WTC11 (cell line): ENCODE measurements at regions not wholly inside any gene's neighbourhood (a gene's known extent, or its start where the extent isn't known, plus 50 kb on each side); places are given as distances from the start of the nearest gene placed in this dataset.

Experiments
- CTCF ChIP-seq: fragments of 200-600 bp; IDR thresholded peaks from 2 replicates; pipeline ENCODE4 v1.8.0; 2022; ENCODE audit warnings: antibody characterized with exemption
- ETV6 ChIP-seq: sonication (generic); formaldehyde crosslinking; IDR thresholded peaks from 2 replicates; pipeline ENCODE4 v1.8.1; 2022; ENCODE audit warnings: mild to moderate bottlenecking, missing genetic modification reagents
- SMAD4 ChIP-seq: sonication (generic); formaldehyde crosslinking; IDR thresholded peaks from 2 replicates; pipeline ENCODE4 v1.8.0; 2022; ENCODE audit warnings: mild to moderate bottlenecking, missing genetic modification reagents
- ZNF232 ChIP-seq: sonication (generic); formaldehyde crosslinking; IDR thresholded peaks from 2 replicates; pipeline ENCODE4 v1.8.0; 2022; ENCODE audit warnings: mild to moderate bottlenecking, missing genetic modification reagents
- TF ChIP-seq, protein P1 (sequence below): sonication (generic); formaldehyde crosslinking; IDR thresholded peaks from 2 replicates; pipeline ENCODE4 v1.8.1; 2023; ENCODE audit warnings: mild to moderate bottlenecking, missing genetic modification reagents, moderate library complexity
- TF ChIP-seq, protein P2 (sequence below): sonication (generic); formaldehyde crosslinking; IDR thresholded peaks from 2 replicates; pipeline ENCODE4 v1.8.1; 2022; ENCODE audit warnings: missing genetic modification reagents, borderline replicate concordance

DNA sequence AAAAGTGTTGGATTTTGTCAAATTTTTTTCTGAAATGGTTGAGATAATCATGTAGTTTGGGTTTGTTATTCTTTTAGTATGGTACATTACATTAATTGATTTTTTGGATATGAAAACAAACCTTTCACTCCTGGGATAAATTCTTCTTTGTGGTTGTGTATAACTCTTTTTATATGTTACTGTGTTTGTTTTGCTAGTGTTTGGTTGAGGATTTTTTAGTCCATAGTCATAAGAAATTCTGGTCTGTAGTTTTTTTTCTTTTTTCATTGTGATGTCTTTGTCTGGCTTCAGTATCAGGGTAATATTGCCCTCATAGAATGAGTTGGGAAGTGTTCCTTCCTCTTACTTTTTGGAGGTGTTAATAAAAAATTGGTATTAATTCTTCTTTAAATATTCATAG, 122.2 kb upstream of the ATXN1 start:
- TF ChIP-seq, protein P1, sequence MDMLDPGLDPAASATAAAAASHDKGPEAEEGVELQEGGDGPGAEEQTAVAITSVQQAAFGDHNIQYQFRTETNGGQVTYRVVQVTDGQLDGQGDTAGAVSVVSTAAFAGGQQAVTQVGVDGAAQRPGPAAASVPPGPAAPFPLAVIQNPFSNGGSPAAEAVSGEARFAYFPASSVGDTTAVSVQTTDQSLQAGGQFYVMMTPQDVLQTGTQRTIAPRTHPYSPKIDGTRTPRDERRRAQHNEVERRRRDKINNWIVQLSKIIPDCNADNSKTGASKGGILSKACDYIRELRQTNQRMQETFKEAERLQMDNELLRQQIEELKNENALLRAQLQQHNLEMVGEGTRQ = no peak
- TF ChIP-seq SMAD4 (CRISPR knock-in tag) (no peak), CTCF (no peak), ZNF232 (CRISPR knock-in tag) (no peak), ETV6 (no peak)
- TF ChIP-seq, protein P2, sequence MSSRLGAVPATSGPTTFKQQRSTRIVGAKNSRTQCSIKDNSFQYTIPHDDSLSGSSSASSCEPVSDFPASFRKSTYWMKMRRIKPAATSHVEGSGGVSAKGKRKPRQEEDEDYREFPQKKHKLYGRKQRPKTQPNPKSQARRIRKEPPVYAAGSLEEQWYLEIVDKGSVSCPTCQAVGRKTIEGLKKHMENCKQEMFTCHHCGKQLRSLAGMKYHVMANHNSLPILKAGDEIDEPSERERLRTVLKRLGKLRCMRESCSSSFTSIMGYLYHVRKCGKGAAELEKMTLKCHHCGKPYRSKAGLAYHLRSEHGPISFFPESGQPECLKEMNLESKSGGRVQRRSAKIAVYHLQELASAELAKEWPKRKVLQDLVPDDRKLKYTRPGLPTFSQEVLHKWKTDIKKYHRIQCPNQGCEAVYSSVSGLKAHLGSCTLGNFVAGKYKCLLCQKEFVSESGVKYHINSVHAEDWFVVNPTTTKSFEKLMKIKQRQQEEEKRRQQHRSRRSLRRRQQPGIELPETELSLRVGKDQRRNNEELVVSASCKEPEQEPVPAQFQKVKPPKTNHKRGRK (CRISPR knock-in tag) = no peak
